Spleen (tissue), 7 donors: ENCODE measurements at regions not wholly inside any gene's neighbourhood (a gene's known extent, or its start where the extent isn't known, plus 50 kb on each side); places are given as distances from the start of the nearest gene placed in this dataset.

Experiments used
- POLR2AphosphoS5 ChIP-seq, 3 donors: sonication (generic); formaldehyde crosslinking; IDR thresholded peaks; one replicate each; pipeline ENCODE4 v1.5.1; 2017; ENCODE audit warnings: antibody characterized with exemption in 3 of 3
- TF ChIP-seq, protein P1 (sequence below), 11 experiments: fragments of 200-600 bp in 7 of 11; fragments of 450-650 bp in 4 of 11; sonication (generic) in 4 of 11; IDR thresholded peaks in 8 of 11; conservative IDR thresholded peaks in 3 of 11; 1 replicate in 7 of 11; 2 replicates in 4 of 11; pipeline versions ENCODE4 v1.4.0 to v1.8.0; 2016 to 2021; ENCODE audit warnings: antibody characterized with exemption in 11 of 11, inconsistent platforms in 4 of 11, mild to moderate bottlenecking in 1 of 11
- donor health status: DM: no; HTN: no; CAD: no; lungs with moderate emphysema.
- donor health status: DM: no; HTN: no; CAD: no.
- donor health status: DM: no; HTN: no; CAD: no.

DNA sequence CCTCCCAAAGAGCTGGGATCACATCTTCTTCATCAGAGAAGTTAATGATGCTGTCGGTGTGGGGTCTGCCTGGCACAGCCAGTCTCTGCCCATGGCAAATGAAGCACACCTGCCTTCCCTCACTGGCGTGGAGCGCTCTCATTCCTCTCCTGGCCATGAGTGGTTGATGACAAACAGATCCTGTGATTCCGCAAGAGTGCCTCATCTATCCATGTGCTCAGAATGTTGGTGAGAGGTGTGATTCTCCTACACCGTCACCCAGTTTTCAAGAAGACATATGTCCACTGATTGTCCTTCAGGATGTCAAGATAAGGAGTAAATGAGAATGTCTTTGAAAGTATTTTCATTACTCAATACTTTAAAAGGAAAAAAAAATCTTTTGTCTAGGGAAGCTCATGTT is 97.5 kb upstream of the GGTLC1 start:
- TF ChIP-seq, protein P1, sequence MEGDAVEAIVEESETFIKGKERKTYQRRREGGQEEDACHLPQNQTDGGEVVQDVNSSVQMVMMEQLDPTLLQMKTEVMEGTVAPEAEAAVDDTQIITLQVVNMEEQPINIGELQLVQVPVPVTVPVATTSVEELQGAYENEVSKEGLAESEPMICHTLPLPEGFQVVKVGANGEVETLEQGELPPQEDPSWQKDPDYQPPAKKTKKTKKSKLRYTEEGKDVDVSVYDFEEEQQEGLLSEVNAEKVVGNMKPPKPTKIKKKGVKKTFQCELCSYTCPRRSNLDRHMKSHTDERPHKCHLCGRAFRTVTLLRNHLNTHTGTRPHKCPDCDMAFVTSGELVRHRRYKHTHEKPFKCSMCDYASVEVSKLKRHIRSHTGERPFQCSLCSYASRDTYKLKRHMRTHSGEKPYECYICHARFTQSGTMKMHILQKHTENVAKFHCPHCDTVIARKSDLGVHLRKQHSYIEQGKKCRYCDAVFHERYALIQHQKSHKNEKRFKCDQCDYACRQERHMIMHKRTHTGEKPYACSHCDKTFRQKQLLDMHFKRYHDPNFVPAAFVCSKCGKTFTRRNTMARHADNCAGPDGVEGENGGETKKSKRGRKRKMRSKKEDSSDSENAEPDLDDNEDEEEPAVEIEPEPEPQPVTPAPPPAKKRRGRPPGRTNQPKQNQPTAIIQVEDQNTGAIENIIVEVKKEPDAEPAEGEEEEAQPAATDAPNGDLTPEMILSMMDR (IDR thresholded peaks at IDR 0.05 in 8 of 11, conservative IDR thresholded peaks at IDR 0.05 in 3 of 11) = no peak
- no peak for TF ChIP-seq POLR2AphosphoS5 (IDR thresholded peaks at IDR 0.05)
